NCI-H774 (cell line): ENCODE measurements at regions not wholly inside any gene's neighbourhood (a gene's known extent, or its start where the extent isn't known, plus 50 kb on each side); places are given as distances from the start of the nearest gene placed in this dataset.
"Not testable (repeated sequence)": the region's sequence is repeated elsewhere in the genome, so short reads cannot be mapped to it uniquely, and the experiment has no call there.

ENCODE experiments used
- DNase-seq: peaks from one replicate; lab custom pipeline; 2025; lab: John Stamatoyannopoulos, UW

DNA sequence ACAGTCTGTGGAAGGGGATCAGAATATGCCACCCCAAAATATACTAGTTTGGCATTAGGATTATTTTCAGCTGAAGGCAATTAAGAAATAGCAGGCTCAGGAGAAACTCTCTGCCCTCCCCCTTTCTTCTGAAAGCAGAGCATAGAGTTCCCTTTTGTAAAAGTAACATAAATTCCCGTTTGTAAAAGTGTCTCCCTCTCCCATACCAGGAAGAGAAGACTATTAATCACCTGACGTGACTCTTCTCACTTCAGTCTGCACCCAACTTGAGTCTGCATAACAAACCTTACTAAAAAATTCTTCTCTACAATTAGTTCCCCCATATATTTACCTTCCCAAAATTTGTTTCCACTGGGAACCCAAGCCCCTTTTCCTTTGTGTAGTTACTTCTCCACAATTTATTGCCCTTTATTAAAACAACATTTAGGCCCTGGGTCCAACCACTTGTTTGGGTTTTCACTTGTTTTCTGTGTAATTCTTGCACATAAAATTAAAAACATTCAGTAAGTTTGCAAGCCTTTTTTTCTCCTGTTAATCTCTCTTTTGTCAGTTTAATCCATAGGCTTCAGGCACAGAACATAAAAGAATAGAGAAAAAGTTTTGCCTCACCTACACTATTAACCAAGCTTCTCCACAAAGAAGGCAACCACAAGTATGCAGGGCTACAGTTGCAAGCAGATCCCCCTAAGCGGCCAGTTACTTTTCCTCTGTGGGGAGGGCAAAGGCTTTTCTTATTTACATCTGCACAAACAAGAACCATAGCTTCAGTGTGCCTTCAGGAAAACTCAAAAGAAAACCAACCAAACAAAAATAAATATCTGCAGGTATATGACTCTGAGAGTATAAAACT, 73.8 kb upstream of the EPCAM start:
- DNase-seq = no peak

DNA sequence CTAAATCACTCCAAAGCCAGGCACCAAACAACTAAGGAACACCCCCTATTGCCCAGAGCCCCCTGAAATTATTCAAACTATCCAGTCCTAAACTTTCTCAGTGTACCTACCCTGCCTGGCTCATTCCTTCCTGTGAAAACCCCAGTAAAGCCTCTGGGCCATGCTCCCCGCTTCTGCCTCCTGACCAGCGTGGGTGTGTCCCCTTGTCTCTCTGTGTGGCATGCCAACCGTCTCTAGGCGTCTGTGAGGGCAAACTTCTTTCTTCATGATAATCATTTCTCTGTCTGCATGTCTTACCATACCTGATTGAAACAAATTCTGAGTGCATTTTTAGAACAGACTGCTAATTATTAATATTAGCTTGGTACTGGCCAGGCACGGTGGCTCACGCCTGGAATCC, 75.1 kb upstream of the EPCAM start:
- no peak for DNase-seq

DNA sequence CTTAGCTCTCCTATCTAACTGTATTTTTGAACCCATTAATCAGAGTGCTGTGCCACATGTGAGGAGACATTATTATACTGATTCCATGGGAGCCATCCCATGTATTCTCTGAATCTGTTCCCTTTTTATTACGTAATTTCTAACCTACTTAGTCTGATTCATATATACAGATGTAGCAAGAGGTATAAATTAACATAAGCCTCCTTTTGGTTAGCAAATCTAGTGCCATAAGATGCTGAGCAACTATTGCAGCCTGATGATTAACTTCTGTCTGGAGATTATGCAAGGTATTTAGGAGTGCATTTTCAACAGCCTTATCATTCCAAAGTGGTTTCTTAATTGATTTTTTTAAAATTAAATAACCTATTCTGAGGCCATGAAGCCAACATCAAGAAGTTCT, 80.2 kb upstream of the EPCAM start:
- DNase-seq = no peak

DNA sequence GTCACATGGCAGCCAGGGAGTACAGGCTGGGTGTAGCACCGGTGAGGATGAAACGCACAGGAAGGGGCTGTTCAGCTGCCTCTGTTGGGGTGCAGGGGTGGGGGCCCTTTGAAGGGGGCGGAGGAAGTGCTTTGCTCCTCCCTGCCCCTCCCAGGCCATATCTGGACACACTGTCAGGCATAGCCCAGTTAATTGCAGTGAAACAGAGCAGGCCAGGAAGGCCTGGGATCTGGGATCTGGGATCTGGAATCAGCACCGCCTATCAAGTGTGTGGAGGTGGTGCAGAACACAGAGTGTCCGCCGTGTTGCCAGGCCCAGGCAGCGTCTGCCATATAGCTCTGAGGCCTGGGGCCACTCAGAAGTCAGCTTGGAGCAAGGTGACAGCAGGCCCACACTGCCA, 85.5 kb upstream of the EPCAM start:
- DNase-seq = no peak

DNA sequence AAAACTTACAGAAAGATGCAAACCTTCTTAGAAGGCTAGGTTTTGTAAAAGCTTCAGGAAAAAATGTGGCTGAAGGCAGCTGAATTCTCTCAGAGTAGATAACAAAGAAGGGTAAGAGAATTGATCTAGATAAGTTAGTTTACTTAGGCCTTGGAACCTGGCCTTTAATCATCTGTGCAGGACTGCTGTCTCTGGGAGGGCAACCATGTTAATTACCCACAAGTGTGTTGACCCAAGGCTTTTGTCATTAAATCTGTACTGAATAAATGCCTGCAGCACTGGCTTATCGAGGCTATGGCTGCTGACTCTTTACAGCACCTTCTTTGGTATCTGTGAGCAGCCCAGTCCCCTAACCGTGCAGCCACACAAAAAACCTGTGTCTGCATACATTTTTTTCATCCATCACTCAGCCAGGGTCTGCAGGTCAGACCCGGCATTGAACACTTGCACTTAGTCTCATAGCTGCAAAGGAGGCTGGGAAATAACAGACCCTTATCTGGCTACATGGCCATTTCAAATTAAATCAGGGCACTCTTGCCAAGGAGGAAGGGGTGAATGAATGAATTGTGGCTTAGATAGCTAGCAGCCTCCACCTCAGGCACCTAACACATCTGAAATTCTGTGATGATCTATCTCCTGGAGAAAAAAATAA, 86.4 kb upstream of the EPCAM start:
- DNase-seq = no peak

DNA sequence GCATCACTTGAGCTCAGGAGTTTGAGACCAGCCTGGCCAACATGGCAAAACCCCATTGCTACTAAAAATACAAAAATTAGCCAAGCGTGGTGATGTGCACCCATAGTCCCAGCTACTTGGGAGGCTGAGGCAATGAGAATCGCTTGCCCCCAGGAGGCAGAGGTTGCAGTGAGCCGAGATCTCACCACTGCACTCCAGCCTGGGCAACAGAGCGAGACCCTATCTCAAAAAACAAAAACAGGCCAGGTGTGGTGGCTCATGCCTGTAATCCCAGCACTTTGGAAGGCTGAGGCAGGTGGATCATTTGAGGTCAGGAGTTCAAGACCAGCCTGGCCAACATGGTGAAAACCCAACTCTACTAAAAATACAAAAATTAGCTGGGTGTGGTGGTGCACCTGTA, 89.6 kb upstream of the EPCAM start:
- DNase-seq = not testable (repeated sequence)

DNA sequence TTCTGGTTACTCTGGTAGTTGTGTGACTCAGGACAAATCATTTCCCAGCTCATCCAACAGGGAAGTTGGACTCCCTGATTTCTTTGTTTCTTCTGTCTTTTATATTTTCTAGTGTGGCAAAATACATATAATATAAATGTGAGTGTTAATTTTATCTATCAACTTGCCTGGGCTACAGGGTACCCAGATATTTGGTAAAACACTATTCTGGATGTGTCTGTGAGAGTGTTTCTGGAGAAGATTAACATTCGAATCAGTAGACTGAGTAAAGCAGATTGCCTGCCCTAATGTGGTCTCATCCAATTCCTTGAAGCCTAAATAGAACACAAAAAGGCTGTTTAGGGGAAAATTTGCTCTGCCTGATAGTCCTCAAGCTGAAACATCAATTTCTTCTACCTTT, 91.1 kb upstream of the EPCAM start:
- no peak for DNase-seq

DNA sequence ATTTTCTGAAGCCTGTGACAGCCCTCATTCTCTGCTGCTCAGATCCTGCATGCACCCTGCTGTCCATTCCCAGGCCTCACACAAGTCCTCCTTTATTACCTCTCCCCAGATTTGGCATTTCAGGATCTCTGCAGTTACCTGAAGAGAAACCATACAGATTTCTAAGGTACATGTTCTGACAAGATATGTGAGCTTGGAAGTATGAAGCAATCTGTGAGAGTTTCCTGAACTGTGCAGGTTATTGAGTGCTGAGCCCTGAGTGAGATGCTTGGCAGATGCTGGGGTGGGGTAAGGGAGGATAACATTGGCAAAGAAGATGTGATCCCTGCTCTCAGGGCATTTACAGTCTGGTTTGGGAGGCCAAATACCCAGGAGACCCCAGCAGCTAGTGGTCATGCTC, 91.9 kb upstream of the EPCAM start:
- no peak for DNase-seq

DNA sequence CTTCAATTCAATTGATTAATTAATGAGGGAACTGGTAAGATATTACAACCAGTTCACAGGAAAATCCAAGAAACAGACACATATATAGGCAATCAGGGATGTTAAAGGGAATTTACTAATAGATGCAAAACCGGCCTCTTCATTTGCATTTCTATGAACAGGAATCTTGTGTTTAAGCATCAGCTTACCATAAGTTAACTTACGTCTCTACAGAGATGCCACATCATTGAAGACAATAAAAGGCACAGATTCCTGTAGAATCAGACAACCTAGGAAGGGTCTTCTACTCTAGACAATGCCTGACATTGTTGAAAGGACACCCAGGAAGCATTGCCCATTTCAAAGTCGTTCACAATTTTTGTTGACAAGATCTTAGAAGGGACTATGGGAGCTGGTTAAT, 93.0 kb upstream of the EPCAM start:
- no peak for DNase-seq

DNA sequence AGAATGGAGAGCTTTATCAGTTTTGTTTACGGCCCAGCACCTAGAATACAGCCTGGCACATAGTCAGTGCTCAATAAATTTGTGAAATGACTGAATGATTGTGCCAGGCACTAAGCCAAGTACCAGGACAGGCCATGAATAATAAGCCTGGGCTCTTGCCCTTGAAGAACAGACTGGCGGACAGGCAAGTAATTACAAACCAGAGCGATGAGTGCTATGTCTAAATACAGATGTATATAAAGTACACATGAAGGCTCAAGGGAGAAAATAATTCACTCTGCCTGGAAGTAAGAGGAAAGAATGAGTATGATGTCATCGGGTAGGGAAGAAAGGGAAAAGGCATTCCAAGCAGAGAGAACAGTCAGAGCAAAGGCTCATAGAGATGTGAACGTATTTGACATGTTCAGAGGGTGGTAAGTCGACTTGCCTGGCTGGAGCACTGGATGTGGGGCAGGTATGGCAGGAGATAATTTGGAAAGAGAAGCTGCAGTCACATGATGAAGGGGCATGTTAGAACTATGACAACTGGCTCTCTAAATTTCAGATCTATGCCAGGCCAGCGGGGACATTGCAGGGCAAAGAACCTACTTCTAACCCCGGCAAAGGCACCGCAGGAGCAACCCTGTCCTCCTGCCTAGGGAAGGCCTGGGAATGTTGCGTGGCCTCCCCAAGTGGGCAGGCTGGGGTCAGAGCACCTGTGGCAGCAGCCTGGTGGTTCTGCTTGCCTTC, 94.9 kb upstream of the EPCAM start:
- no peak for DNase-seq

DNA sequence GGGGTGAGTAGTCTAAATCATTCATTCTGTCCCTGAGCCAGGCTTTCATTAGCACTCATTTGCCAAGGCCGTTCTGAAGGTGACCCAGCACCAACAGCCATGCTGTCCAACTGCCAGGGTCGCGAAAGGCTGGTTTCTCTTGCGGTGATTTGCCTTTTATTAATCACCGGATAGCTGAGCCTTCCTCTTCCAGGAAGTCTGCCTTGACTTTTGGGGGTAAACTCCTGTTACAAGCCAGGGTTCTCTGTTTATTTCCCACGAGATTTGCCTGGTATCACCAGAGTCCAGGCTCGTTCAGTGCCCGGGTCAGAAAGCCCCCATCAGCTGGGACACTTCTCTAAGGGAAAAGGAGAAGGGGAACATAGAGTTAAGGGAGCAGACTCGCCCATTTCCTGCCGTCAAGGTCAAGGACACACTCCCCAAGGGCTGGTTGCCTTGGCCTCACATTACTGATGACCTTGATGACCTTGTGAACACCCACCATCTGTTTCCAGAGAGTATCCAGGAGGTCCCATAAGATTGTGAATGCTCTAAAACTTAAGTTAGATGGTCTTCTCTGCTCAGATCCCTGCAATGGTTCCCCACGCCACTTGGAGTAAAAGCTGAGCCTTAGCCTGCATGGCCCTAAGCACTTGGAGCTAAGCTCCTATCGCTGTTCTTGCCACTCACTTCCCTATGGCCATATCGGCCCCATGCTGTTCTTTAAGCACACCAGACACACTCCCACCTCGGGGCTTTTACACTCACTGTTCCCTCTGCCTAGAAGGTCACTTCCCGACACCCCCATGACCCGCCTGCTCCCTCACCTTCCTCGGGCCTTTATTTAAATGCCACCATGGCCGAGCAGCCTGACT, 96.0 kb upstream of the EPCAM start:
- no peak for DNase-seq

DNA sequence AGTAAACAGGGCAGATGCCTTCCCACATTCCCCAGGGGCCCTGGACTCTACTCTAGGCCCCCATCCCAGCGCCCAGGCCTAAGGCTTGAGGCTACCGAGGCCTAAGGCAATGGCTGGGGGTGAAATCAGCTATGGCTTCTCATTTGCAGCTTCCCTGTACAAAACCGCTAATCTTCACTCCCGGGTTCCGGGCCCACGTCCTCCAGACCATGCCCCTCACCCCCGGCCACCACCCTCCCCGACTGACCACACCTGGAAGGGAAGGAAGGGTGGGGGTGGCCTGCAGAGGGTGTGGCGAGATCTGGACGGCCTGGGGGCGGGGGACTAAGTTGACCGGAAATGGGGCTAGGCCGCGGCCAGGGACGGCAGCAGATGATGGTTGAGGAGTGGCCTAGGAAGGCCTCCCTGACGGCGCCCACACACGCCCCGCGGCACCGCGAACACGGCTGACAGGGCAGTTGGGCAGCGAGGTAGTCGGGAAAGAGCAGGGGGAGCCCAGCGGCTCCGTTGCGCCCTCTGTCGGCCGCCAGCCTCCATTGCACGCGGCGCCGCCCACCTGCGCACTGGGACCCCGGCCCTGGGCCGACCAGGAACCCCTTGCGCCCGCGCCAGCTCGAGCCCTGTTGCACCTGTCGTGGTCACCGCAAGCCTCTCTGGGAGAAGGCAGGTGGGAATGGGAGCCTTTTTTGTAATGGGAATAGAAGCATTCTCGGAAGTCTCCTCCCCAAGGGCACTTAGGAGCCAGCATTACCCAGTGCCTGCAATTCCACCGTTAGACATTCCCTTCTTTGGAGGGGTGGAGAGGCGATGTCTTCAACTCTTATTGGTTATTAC, 95.9 kb upstream of the CALM2 start:
- DNase-seq = peak; percentile 48

DNA sequence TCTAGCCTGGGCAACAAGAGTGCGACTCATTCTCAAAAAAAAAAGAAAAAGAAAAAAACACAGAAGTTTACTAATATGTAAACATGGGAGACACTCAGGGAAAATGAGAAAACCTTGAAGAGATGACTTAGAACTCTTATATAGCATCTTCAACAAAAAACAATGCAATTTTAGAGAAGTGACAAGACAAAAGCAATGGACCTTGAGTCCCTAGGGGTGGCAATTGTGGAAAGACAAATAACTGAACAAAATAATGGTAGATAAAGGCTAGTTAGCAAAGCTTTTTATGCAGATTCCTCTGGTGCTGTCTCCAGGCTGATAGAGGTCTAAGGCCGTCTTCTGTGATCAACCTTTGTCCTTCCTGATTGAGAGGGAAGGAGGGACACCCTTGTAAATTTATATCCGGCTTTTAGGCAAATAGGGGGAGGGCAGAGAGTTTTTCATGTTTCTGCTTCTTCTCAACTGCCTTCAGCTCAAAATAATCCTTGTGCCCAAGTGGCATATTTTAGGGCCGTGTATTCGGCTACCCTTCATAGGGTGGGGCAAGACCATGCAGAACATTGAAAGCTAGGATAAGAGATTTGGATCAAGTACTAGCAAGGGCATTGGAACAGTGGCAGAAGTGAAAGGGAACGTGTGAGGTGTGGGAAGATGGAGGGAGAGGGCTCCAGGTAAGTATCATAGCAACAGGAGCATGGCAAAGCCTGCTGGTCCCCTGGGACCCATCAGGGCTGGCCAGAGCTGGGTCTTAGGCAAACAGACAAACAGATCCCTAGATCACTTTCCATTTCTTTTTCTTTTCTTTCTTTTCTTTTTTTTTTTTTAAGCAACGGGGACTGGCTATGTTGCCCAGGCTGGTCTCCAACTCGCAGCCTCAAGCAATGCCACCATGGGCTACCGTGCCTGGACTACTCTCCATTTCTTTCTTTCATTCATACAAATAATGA, 95.0 kb upstream of the CALM2 start:
- DNase-seq = no peak

DNA sequence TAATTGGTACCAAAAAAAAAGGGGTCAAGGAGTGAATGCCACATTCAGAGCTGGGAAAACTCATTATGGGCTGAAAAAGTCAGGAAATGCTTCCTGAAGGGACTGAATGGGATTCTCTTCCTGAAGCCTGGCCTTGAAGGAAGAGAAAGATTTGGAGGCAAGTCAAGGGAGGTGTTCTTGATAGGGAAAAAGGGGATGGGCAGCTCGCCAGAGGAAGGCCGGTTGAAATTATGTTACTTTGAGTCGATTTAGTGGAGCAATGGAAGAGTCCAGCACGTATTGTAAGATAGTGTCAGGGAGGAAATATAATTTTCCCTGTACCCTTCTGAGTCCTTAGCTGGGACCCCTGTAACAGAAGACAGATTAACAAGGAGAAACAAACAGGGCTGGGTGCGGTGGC, 94.1 kb upstream of the CALM2 start:
- DNase-seq = no peak

DNA sequence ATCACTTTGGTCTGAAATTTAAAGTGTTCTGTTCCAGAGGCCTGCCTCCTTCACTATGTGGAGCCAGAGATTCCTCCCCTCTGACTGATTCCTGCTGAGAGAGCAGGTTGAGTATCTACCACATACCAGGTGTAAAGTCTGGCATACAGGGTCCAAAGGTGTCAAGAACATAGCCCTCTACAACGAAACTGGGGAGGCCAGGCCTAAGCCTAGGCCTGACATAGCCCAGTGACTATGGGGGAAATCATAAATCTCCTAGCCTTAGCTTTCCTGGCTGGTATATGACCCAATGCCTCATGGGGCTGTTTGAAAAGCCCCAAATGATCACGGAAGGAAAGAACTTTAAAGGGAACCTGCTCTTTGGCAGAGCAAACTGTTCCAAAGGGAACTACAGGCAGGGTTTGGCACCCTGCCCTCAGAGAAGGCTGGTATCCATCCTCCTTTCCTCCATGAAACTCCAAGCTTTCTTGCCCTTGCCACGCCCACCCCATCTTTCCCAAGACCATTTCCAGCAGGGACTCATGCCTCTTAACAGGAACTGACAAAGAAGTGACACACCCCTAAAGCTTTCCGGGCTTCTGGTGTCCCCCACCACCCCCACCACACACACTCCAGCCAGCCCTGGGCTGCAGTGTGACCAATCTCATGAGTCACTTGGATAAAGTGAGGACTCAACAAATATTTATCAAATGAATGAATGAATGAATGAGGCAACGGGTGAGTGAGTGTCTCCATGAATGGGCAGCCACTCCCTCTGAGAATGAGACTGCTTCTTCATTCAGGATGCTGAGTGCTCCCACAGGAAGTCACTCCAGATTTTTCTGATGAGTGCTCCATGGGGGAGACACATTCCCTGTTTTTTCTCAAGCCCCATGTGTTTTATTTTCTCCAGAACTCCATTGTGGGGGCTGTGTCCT, 93.3 kb upstream of the CALM2 start:
- no peak for DNase-seq

DNA sequence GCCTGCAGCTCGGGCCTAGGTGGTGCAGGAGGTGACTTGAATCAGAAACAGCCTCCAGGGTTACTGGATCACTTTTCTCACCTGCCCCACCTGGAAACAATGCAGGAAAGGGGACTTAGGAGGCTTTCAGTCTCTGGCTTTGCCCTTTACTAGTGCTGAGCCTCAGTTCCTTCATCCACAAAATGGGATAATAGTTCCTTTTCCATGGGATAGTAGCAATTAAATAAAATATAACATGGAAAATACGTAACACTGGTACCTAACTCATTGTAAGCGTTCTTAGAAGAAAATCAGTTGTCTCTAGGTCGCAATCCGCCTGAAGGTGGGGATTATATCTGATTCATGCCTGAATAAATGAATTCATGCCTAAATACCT, 91.4 kb upstream of the CALM2 start:
- DNase-seq = no peak

DNA sequence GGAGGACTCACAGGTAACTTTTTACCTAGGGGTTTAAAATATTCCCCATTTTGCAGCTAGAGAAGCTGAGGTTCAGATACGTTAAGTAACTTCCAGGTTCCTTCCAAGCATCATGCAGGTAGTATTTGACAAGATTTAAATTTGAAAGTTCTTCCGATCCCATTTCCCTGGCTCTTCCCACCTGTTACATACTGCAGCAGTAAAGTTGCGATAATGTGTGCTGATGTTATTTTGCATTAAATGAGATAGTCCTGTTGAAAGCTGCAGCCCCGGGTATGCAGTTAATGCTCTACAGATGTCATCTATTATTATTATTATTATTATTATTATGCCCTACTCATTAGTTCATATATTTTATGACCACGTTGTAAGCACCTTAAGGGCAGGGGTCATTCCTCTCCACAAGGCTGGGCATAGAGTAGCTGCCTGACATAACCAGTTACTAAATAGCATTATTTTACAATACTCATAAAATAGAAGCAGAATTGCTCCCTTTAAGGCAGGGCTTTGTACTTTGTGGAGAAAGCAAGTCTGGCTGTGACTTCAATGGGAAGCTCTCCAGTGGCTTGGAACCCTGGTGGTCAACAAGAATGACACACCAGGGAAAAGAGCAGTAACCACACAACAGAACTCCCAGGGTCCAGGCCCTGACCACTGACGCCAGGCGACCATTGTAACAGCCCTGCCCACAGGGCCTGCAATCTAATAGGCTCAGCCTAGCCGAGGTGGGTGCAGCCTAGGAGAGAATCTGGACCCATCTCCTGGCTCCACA, 90.8 kb upstream of the CALM2 start:
- DNase-seq = no peak

DNA sequence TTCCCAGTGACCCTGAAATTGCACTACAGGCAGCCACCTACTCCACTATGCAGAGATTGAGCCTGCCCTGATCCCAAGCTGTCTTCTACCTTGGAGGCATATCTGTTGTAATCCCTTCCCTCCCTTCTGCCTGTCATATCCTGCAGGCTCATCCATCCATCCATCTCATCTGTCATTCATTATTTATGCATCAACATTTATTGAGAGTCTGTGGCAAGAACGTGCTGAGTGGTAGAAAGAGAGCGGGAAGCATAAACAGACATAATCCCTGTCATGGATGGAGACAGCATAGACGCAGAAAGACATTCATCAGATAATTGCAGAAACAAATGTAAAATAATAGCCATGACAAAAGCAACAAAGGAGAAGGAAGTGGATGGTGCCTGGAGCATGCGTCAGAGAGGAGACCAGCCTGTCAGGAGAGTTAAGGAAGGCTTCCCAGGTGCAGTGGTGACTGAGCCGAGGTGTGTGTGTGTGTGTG, 89.5 kb upstream of the CALM2 start:
- DNase-seq = peak; percentile 32
